ENCODE measurements at regions not wholly inside any gene's neighbourhood (a gene's known extent, or its start where the extent isn't known, plus 50 kb on each side); places are given as distances from the start of the nearest gene placed in this dataset.
"Not testable (repeated sequence)": the region's sequence is repeated elsewhere in the genome, so short reads cannot be mapped to it uniquely, and the experiment has no call there.

- ChIA-PET CTCF (no interaction called here), POLR2A (ENCODE audit: low non-redundant PET) (no interaction called here)
- H3K27ac ChIP-seq, result no peak overlapping the region
- DNase-seq (ENCODE audit: low spot score), result no peak
- no peak for TF ChIP-seq CTCF (conservative IDR thresholded peaks at IDR 0.05; ENCODE audit: low read depth)
Measured at GRCh38 chr2:146414456-146414855, 1430.4 kb upstream of the ACVR2A start.

GRCh38 chr2:146413086-146413610 lies 1431.7 kb upstream of the ACVR2A start:
- CTCF ChIA-PET, result no interaction called here
- no peak for TF ChIP-seq CTCF (conservative IDR thresholded peaks at IDR 0.05; ENCODE audit: low read depth)
- POLR2A ChIA-PET (ENCODE audit: low non-redundant PET), result no interaction called here
- no peak overlapping the region for H3K27ac ChIP-seq
- no peak for DNase-seq (ENCODE audit: low spot score)

- ChIA-PET POLR2A (ENCODE audit: low non-redundant PET) (no interaction called here), CTCF (no interaction called here)
- TF ChIP-seq CTCF (conservative IDR thresholded peaks at IDR 0.05; ENCODE audit: low read depth), result no peak
- no peak overlapping the region for H3K27ac ChIP-seq
- DNase-seq (ENCODE audit: low spot score), result no peak
Measured at GRCh38 chr2:146412625-146413024, 1432.2 kb upstream of the ACVR2A start.

DNA sequence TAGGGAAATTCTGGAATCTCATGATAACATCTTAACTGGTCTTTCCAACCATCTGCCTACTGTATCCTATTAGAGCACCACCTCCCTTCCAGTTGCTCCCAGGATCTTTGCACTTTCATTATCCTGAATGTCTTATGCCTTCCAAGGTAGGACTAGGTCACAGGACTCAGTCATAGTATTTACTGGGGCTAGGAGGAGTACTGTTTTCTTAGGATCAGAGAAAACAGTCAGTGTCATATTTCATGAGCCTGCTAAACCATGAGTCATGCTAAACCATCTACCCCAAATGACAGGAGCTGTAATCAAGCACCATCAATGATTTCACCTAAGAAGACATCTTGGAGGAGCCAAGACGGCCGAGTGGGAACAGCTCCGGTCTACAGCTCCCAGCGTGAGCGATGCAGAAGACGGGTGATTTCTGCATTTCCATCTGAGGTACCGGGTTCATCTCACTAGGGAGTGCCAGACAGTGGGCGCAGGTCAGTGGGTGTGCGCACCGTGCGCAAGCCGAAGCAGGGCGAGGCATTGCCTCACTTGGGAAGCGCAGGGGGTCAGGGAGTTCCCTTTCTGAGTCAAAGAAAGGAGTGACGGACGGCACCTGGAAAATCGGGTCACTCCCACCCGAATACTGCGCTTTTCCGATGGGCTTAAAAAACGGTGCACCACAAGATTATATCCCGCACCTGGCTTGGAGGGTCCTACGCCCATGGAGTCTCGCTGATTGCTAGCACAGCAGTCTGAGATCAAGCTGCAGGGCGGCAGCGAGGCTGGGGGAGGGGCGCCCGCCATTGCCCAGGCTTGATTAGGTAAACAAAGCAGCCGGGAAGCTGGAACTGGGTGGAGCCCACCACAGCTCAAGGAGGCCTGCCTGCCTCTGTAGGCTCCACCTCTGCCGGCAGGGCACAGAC lies 1439.2 kb upstream of the ACVR2A start:
- POLR2A ChIA-PET (ENCODE audit: low non-redundant PET); CTCF ChIA-PET; H3K27ac ChIP-seq; DNase-seq (ENCODE audit: low spot score): not testable (repeated sequence)

DNA sequence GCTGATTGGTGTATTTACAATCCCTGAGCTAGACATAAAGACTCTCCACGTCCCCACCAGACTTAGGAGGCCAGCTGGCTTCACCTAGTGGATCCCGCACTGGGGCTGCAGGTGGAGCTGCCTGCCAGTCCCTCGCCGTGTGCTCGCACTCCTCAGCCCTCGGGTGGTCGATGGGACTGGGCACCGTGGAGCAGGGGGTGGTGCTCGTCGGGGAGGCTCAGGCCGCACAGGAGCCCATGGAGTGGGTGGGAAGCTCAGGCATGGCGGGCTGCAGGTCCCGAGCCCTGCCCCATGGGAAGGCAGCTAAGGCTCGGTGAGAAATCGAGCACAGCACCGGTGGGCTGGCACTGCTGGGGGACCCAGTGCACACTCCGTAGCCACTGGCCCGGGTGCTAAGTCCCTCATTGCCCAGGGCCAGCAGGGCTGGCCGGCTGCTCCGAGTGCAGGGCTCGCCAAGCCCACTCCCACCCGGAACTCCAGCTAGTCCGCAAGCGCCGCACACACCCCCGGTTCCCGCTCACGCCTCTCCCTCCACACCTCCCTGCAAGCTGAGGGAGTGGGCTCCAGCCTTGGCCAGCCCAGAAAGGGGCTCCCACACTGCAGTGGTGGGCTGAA lies 1441.2 kb upstream of the ACVR2A start:
- DNase-seq (ENCODE audit: low spot score); POLR2A ChIA-PET (ENCODE audit: low non-redundant PET); CTCF ChIA-PET; H3K27ac ChIP-seq: not testable (repeated sequence)

DNA sequence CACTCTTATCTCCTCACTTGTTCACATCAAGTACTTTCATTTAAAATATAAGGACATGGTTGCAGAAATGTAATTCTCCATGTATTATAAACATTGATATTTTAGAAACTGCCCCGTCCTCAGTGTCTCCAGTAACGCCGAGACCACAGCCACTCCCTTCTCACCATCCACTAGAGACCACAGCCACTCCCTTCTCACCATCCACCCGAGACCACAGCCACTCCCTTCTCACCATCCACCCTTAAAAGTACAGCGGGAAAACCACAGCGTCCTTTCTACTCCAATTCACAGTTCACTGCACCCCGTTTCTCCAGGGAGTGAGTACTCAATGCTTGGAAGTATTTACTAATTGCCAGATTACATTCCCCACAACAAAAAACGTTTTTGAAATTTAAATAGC lies 1452.2 kb upstream of the ACVR2A start:
- no peak overlapping the region for H3K27ac ChIP-seq
- POLR2A ChIA-PET (ENCODE audit: low non-redundant PET), result no interaction called here
- DNase-seq (ENCODE audit: low spot score), result no peak
- TF ChIP-seq CTCF (conservative IDR thresholded peaks at IDR 0.05; ENCODE audit: low read depth), result no peak
- CTCF ChIA-PET, result interaction anchor here (0.9 kb wide), 1 partner anchor 63 kb away, joined by 3 read pairs; no protein-coding TSS in a partner anchor

- POLR2A ChIA-PET (ENCODE audit: low non-redundant PET), result no interaction called here
- CTCF ChIA-PET, result no interaction called here
- TF ChIP-seq CTCF (conservative IDR thresholded peaks at IDR 0.05; ENCODE audit: low read depth), result no peak
- H3K27ac ChIP-seq, result no peak overlapping the region
- DNase-seq (ENCODE audit: low spot score), result no peak
Measured at GRCh38 chr2:146392186-146392585, 1452.6 kb upstream of the ACVR2A start.
